GM11168 (cell line): ENCODE measurements at regions not wholly inside any gene's neighbourhood (a gene's known extent, or its start where the extent isn't known, plus 50 kb on each side); places are given as distances from the start of the nearest gene placed in this dataset.

Experiments
- in situ Hi-C: fragments of 300-500 bp; cut with MboI; formaldehyde crosslinking; loops from one replicate; pipeline ENCODE4 v1.12.0; 2022; ENCODE audit warnings: low sequenced_read_pairs; ENCODE audit not compliant: unreplicated experiment

DNA sequence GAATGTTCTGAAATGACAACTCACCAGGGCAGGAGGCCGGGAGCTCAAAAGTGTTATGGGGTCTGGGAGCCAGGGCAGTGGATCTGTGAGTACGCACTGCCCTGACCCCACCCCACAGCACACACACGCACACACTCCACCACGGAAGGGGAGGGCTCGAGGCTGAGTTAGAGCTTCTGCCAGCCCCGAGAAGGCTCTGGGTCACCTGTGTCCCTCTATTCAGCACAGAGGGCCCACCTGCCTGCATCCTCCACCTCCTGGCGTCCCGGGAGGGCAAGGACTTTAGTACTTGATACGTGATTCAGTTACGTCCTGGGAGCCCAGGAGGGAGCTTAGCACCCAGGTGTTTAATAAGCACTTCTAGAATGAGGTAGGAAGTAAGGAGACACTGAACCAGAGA lies 190.0 kb upstream of the GPR12 start:
- in situ Hi-C loops, result loop anchor here (25.0 kb wide), 1 partner anchor 887 kb away; no protein-coding TSS in a partner anchor

DNA sequence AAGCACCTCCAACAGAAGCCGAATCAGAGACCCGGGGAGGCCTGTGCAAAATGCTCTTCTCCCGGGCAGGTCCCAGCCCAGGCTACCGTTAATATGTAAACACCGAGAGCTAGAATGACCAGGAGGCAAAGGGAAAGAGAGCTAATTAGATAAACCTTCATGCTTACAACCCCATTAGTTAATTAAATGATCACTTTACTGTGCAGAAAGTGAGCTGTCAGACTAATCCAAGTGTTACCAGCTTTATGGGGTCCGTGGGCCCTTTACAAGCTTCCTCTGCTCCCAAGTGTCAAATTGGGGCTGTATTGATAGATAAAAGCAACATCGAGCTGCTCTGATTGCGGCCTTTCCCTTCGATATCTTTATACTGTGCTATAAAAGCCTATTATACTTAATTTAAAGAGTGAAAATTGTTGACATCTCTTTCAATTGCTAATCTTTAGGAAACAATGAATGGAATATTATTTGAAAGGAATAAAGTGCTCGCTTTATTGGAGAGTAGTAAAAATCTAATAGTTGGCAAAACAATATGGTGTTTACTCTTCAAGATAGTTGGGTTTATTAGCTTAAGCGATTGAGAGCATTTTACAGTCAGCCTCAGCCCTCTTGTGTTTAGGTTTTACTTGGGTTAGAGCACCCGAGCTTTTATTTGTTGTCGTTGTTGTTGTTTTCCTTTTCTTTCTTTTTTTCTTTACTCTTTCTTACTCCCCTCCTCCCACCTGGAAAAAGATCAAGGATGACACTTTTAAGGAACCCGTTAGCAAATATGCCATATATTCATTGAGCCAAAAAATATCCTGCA lies 189.3 kb upstream of the GPR12 start:
- in situ Hi-C loops, result loop anchor here (25.0 kb wide), 1 partner anchor 887 kb away; no protein-coding TSS in a partner anchor

DNA sequence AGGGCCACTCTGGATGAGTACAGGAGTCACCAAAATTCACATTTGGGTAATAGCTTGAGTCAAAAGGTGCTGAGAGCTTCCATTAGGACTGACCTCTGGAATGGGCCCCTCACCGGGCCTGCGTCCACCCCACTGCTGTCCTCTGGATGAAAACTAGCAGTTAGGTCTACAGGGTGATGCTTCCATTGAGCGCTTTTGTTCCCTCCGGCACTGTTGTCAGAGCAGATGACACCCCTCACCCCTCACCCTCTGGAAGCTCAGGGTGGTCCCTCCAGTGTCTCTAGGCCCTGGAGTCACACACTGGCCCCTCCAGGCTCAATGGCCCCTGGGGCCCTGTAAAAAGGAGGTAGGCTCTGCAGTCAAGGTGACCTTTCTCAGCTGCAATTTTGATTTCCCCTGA lies 187.8 kb upstream of the GPR12 start:
- in situ Hi-C loops, result no loop called here

GRCh38 chr13:26946684-26947343 lies 186.2 kb upstream of the GPR12 start:
- in situ Hi-C loops, result no loop called here

GRCh38 chr13:26943748-26944147 lies 183.2 kb upstream of the GPR12 start:
- in situ Hi-C loops, result no loop called here

- in situ Hi-C loops, result no loop called here
These were observed 181.6 kb upstream of the GPR12 start for GRCh38 chr13:26942184-26942583.

GRCh38 chr13:26941345-26942174 lies 181.0 kb upstream of the GPR12 start:
- in situ Hi-C loops, result no loop called here

DNA sequence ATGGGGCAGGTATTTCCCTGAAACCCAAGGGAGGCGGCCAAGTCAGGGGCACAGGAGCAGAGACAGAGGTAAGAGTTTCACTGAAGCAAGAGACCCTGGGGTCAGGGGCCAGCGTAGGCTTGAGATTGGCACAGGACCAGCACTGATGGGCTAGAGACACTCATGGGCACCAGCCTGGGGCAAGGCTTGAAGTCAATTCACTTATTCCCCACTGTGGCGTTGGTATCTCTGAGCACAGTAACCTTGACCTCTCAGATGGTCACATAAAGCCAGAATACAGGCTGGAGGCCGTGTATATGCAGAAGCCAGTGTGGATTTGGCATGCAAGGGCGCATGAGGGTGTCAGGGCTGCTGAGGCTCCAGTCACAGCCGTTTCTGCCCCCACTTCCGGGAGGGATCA lies 173.5 kb upstream of the GPR12 start:
- in situ Hi-C loops, result no loop called here

DNA sequence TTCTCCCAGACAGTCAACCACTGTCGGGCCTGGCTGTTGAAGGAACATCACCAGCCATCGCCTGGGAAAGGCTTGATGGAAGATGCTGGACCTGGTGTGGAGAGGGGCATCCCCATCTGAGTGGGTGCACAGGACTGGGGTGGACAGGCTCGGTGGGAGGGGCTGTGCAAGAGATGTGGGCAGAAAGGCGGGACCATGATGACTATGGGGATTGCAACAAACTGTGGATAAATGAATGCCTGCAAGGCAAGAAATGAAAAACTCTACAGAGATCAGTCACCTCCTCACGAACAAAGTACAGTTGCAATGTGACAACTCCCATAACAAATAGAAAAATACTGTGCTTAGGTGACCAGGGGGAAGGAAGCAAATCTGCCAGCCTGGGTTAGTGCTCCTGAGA lies 171.9 kb upstream of the GPR12 start:
- in situ Hi-C loops, result no loop called here

DNA sequence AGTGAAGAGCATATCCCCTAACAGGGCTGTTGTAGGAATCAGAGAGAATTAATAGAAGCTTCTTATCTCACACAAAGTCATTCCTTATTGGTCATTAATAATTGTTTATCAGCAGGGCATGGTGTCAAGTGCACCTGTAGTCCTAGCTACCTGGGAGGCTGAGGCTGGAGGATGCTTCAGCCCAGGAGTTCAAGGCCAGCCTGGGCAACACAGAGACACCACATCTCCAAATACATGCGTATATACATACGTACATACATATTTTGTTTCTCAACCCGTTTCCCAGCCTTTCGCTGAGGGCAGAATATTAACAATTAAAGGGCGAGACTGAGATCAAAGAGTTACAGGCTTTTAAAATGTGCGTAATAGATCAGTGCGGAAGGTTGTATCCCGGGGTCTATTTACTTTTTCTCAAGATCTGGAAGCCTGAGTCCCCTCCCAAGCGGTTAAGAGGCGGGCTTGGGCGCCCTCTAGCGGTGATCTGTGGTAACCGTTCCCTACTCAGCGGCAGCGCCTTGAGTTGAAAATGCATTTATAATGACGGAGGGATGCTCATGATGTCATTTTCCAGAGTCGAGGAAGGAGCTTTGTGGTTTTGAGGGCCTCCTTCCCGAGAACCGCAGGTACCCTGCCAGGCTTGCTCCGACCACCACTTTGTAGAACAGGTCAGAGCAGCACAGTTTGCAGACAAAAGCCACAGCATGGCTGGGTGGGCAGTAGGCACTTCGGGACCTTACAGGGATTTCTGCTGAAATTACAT lies 169.6 kb upstream of the GPR12 start:
- in situ Hi-C loops, result no loop called here

- in situ Hi-C loops, result no loop called here
These were observed 166.9 kb upstream of the GPR12 start for GRCh38 chr13:26927511-26927910.

GRCh38 chr13:26926371-26926770 lies 165.8 kb upstream of the GPR12 start:
- in situ Hi-C loops, result no loop called here

DNA sequence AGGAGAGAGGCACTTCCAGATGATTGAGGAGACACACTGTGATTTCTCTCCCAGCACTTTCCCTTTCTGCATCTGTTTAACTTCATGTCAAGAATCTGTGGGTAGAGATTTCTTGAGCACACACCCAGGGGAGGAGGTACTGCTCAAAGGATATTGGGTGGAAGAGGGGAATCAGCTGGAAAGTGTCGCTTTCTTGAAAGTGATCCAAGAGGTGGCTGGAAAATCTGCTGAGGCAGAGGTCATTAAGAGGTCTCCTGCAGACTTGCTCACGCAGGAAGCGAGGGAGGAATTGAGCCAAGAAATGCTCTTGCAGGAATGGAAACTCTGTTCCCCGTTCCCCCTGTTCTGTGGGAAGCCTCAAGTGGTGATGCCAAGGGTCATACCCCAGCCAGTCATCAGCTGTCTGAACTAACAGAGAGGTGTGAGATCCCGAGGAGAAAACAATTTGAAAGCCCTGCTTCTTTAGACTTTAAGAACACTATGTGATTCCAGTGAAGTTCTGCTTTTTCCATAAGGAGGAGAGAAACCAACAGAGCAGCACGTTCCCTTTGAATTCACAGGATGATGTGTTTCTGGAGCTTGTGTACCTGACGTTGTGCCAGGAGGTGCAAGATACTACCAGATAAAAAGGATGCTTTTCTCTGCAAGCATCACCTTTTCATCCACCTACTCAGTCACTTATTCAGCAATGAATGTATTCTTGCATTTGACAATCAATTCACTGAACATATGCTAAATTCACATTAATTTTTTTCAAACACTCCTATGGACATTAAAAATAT lies 163.4 kb upstream of the GPR12 start:
- in situ Hi-C loops, result no loop called here

DNA sequence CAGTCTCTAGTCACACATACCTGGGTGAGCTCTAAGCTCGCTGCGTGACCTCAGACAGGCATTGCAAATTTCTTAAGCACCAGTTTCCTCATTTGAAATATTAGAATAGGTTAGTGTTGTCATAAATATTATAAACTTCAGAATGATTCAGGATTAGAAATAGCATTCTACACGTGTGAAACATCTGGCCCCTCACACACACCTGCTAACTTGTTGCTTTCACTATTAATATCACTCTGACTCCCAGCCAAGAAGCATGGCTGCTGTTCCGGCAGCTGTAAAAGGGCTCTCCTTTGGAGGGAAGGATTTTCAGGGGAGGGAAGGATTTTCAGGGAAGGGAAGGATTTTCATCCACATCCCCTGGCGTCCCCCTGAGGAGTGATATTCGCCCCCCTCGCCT lies 161.3 kb upstream of the GPR12 start:
- in situ Hi-C loops, result no loop called here

GRCh38 chr13:26920614-26921355 lies 160.2 kb upstream of the GPR12 start:
- in situ Hi-C loops, result no loop called here

GRCh38 chr13:26919732-26920131 lies 159.1 kb upstream of the GPR12 start:
- in situ Hi-C loops, result no loop called here

DNA sequence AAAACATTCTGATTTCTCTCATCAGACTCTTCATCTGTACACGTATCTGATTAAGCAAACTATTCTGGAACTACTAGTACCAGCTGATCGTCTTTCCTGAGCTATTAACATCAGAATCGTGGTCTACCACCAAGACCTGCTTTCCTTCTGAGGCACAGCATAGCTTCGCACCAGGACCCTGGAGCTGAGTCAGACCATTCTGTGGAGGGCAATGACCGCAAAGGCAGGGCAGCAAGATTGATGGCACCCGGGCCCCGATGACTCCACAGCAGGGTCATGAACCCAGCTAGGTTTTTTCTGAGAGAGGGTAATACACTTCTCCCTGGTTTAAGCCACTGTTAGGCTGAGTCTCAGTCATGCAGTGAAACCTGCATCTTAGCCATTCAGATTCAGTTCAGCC lies 158.7 kb upstream of the GPR12 start:
- in situ Hi-C loops, result no loop called here

DNA sequence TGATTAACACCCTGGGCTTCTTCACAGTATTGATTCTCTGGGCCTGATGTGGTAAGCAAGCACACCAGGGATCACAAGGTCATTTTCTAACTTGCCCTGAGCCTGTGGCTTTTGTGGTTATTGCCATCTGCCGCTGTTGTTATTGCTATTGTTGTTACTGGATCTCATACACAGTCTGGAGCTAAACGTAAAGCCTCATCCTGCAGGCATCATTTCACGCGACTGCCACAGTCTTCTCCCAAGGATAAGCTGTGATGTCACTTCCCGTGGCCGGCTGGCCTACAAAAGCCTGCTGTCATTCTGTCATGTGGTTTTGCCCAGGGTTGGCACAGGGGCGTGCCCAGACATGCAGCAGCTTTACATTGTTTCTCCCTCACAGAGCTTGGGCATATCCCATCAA lies 154.0 kb upstream of the GPR12 start:
- in situ Hi-C loops, result no loop called here

- in situ Hi-C loops, result no loop called here
These were observed 153.6 kb upstream of the GPR12 start for GRCh38 chr13:26914148-26914547.
